ENCODE measurements at regions not wholly inside any gene's neighbourhood (a gene's known extent, or its start where the extent isn't known, plus 50 kb on each side); places are given as distances from the start of the nearest gene placed in this dataset.

GRCh38 chr14:104431351-104431928 lies 148.1 kb upstream of the C14orf180 start:
- no peaks in the 10 kb centered on the region for H3K4me1 ChIP-seq (ENCODE audit: control insufficient read depth, insufficient read depth, low read length)
- no peak overlapping the region for H3K9ac ChIP-seq (ENCODE audit: low read length)
- no peak overlapping the region for H3K4me3 ChIP-seq (ENCODE audit: low read length)
- H3K36me3 ChIP-seq (ENCODE audit: control insufficient read depth, insufficient read depth, low read length): no peaks in the 10 kb centered on the region
- H3K27ac ChIP-seq (ENCODE audit: low read depth, low read length): no peak overlapping the region
- no peaks in the 10 kb centered on the region for H3K27me3 ChIP-seq (ENCODE audit: control insufficient read depth, insufficient read depth, low read length)

- no peaks in the 10 kb centered on the region for H3K4me1 ChIP-seq (ENCODE audit: control insufficient read depth, insufficient read depth, low read length)
- H3K9ac ChIP-seq (ENCODE audit: low read length): no peak overlapping the region
- H3K27ac ChIP-seq (ENCODE audit: low read depth, low read length): no peak overlapping the region
- H3K27me3 ChIP-seq (ENCODE audit: control insufficient read depth, insufficient read depth, low read length): no peaks in the 10 kb centered on the region
- no peak overlapping the region for H3K4me3 ChIP-seq (ENCODE audit: low read length)
- no peaks in the 10 kb centered on the region for H3K36me3 ChIP-seq (ENCODE audit: control insufficient read depth, insufficient read depth, low read length)
Measured at GRCh38 chr14:104431929-104432541, 147.5 kb upstream of the C14orf180 start.

- Histone ChIP-seq H3K4me1 (ENCODE audit: control insufficient read depth, insufficient read depth, low read length) (no peaks in the 10 kb centered on the region), H3K9ac (ENCODE audit: low read length) (no peak overlapping the region), H3K4me3 (ENCODE audit: low read length) (no peak overlapping the region), H3K36me3 (ENCODE audit: control insufficient read depth, insufficient read depth, low read length) (no peaks in the 10 kb centered on the region), H3K27me3 (ENCODE audit: control insufficient read depth, insufficient read depth, low read length) (no peaks in the 10 kb centered on the region), H3K27ac (ENCODE audit: low read depth, low read length) (no peak overlapping the region)
Measured at GRCh38 chr14:104432611-104433231, 146.8 kb upstream of the C14orf180 start.

DNA sequence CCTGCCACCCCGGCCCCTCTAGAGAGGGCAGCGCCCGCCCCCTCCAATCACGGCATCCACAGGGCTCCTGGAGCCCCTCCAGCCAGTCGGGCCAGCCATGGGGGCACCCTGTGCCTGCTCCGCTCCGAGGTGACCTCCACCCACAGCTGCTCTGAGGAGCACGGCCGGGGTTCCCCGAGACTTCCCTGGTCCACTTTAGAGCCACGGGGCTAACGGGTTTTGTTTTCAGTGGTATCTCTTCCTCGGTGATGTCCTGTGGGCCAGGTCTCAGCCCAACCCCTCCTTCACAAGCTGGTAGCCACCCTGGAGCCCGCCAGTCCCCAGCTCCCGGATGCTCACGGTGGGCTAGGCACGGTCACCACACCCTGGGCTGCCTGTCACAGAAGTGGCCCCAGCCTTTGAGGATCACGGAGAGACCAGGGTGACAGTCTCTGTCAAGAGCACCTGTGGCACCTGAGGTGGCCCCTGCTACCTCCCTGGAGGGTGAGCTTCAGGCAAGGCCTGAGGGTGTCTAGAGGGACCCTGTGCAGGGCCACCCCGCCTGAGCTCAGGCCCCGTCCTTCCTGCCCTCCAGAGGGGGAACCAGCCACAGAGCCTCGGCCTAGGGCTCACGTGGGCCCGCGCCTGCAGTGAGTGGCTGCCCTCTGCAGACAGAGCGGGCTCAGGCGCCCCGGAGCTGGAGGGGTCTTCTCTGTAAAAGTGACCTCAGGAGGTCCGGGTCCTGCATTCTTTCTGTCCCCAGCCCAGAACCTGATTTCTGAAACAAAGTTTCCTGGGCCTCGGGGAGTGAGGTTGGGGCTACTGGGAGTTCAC lies 146.0 kb upstream of the C14orf180 start:
- H3K36me3 ChIP-seq (ENCODE audit: control insufficient read depth, insufficient read depth, low read length): no peaks in the 10 kb centered on the region
- no peak overlapping the region for H3K27ac ChIP-seq (ENCODE audit: low read depth, low read length)
- H3K4me1 ChIP-seq (ENCODE audit: control insufficient read depth, insufficient read depth, low read length): no peaks in the 10 kb centered on the region
- H3K27me3 ChIP-seq (ENCODE audit: control insufficient read depth, insufficient read depth, low read length): no peaks in the 10 kb centered on the region
- H3K4me3 ChIP-seq (ENCODE audit: low read length): no peak overlapping the region
- no peak overlapping the region for H3K9ac ChIP-seq (ENCODE audit: low read length)

DNA sequence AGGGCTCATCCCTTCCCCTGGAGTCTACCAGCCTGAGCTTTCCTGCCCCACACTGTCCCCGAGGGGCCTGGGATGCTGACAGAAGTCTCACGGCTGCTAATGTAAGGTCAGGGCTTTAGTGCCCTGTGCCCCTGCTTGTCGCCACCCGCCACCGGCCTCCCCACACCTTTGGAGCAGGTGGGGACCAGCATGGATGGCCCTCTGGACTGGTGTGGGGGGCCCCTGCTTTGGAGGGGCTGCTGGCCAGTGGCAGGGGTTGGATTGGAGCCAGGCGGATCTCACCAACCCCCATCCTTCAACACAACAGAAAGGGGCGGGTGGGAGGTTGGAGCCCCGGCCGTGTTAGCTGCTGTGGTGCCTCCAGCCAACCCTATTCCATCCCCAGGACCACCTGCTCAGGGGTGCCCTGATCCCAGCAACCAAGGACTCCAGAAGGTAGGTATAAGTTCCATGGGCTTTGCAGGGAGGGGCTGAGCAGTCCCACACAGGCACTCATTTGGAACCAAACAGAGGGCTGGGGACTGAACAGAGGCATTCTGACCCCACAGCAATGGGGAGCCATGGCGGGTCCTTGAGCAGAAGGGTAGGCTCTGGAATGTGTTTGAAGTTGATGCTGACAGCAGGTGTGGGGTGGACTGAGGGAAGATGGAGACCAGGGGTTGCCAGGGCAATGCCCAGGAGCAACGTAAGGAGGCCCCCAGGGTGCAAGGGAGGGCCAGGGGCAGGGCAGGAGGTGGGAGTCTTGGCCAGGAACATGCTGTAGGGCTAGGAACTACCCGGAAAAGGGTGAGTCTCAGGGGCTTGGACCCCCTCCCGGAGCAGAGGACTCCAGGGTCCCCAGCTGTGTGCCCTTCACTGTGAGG lies 145.1 kb upstream of the C14orf180 start:
- no peaks in the 10 kb centered on the region for H3K4me1 ChIP-seq (ENCODE audit: control insufficient read depth, insufficient read depth, low read length)
- H3K9ac ChIP-seq (ENCODE audit: low read length): no peak overlapping the region
- H3K27me3 ChIP-seq (ENCODE audit: control insufficient read depth, insufficient read depth, low read length): no peaks in the 10 kb centered on the region
- H3K36me3 ChIP-seq (ENCODE audit: control insufficient read depth, insufficient read depth, low read length): no peaks in the 10 kb centered on the region
- H3K27ac ChIP-seq (ENCODE audit: low read depth, low read length): no peak overlapping the region
- no peak overlapping the region for H3K4me3 ChIP-seq (ENCODE audit: low read length)

DNA sequence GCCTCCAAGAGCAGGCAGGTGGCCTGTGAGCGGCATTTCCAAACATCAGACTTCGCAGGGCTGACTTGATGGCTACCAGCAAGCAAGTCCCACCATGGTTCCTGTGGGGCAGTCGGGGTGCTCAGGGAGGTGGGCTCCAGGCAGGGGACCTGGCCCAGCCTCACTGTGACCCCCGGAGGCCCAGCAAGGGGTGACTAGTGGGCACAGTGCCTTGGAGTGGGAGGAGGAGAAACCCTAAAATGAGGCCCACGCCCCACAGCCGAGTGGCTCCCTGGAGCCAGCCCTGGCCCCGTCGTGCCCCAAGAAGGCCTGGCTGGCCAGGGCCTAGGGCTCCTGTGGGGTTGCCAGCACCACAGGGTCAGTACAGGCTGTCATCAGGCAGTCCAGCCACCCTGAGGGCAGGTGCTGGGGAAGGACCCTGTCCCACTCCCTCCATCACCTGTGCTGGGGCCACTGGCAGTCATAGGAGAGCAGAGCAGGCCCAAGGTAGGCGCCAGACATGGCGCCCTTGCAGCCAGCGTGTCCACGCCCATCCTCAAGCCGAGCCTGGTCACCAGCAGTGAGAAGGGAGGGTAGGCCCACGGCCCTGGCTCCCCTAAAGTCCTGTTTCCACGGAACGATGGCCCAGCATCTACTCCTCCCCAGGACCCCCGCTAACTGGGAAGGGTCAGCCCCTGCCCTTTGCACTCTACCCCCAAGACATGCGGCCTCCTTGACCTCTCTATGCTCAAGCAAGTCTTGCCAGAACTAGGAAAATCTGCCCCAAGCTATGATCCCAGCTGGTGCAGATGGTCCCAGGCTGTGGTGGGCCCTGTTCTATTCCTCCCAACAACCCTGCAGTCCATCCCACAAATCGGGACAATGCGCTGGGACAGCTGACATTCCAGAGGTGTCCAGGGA lies 144.2 kb upstream of the C14orf180 start:
- no peaks in the 10 kb centered on the region for H3K4me1 ChIP-seq (ENCODE audit: control insufficient read depth, insufficient read depth, low read length)

GRCh38 chr14:104436047-104436591 lies 143.4 kb upstream of the C14orf180 start:
- Histone ChIP-seq H3K36me3 (ENCODE audit: control insufficient read depth, insufficient read depth, low read length) (no peaks in the 10 kb centered on the region), H3K9ac (ENCODE audit: low read length) (no peak overlapping the region), H3K4me3 (ENCODE audit: low read length) (peak overlapping the region; percentile 38)

More for the DNA sequence above, 144.2 kb upstream of the C14orf180 start:
- Histone ChIP-seq H3K27ac (ENCODE audit: low read depth, low read length) (no peak overlapping the region), H3K9ac (ENCODE audit: low read length) (no peak overlapping the region), H3K4me3 (ENCODE audit: low read length) (no peak overlapping the region), H3K27me3 (ENCODE audit: control insufficient read depth, insufficient read depth, low read length) (no peaks in the 10 kb centered on the region), H3K36me3 (ENCODE audit: control insufficient read depth, insufficient read depth, low read length) (no peaks in the 10 kb centered on the region)

GRCh38 chr14:104436741-104437701 lies 142.5 kb upstream of the C14orf180 start:
- Histone ChIP-seq H3K27me3 (ENCODE audit: control insufficient read depth, insufficient read depth, low read length) (no peaks in the 10 kb centered on the region), H3K4me1 (ENCODE audit: control insufficient read depth, insufficient read depth, low read length) (no peaks in the 10 kb centered on the region), H3K27ac (ENCODE audit: low read depth, low read length) (no peak overlapping the region), H3K9ac (ENCODE audit: low read length) (no peak overlapping the region), H3K4me3 (ENCODE audit: low read length) (peak overlapping the region; percentile 38), H3K36me3 (ENCODE audit: control insufficient read depth, insufficient read depth, low read length) (no peaks in the 10 kb centered on the region)

More at GRCh38 chr14:104436047-104436591, 143.4 kb upstream of the C14orf180 start:
- Histone ChIP-seq H3K27me3 (ENCODE audit: control insufficient read depth, insufficient read depth, low read length) (no peaks in the 10 kb centered on the region), H3K4me1 (ENCODE audit: control insufficient read depth, insufficient read depth, low read length) (no peaks in the 10 kb centered on the region), H3K27ac (ENCODE audit: low read depth, low read length) (no peak overlapping the region)

DNA sequence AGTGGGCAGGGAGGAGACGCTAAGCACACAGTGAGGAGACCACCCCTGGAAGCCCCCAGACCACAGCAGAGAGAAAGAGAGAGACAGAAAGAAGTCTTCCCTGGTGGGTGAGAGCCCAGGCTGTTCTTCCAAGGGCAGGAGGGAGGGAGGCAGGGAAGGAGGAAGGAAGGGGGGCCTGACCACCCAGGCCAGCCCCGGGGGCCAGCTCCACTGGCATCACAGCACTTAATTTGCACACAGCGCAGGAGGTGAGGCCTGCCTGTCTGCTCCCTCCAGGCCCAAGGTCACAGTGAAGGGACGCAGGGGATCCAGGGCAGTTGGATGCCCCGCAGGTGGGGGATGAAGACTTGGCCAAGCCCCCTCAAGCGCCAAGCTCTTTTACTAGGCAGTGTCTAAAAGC lies 141.9 kb upstream of the C14orf180 start:
- H3K27ac ChIP-seq (ENCODE audit: low read depth, low read length): no peak overlapping the region
- no peaks in the 10 kb centered on the region for H3K27me3 ChIP-seq (ENCODE audit: control insufficient read depth, insufficient read depth, low read length)
- no peaks in the 10 kb centered on the region for H3K36me3 ChIP-seq (ENCODE audit: control insufficient read depth, insufficient read depth, low read length)
- no peaks in the 10 kb centered on the region for H3K4me1 ChIP-seq (ENCODE audit: control insufficient read depth, insufficient read depth, low read length)
- H3K4me3 ChIP-seq (ENCODE audit: low read length): no peak overlapping the region
- H3K9ac ChIP-seq (ENCODE audit: low read length): no peak overlapping the region

DNA sequence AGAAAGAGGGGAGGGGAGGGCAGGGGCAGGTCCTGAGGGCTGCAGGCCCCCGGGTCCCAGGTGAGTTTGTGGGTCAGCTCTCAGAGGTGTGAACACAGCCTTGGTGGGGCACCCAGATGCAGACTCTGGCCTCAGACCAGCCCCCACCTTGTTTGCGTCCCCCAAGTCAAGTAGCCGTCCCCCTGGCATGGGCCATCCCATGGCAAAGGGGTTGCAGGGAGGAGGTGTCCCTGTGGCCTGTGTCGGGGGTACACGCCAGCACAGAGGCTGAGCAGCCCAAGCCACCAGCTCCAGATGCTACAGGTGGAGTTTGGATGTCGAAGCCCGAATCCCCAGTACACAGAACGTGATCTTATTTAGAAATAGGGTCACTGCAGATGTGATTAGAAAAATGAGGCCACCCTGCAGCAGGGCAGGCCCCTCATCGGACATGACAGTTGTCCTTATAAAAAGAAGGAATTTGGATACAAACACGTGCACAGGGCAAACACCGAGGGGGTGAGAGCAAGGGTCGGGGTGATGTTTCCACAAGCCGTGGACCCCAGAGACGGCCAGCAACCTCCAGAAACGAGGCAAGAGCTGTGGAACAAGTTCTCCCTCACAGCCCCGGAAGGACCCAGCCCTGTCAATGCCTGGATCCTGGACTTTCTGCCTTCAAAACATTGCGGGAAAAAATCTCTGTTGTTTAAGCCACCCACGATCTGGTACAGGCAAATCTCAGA lies 141.2 kb upstream of the C14orf180 start:
- H3K4me1 ChIP-seq (ENCODE audit: control insufficient read depth, insufficient read depth, low read length): no peaks in the 10 kb centered on the region
- H3K9ac ChIP-seq (ENCODE audit: low read length): no peak overlapping the region
- H3K27ac ChIP-seq (ENCODE audit: low read depth, low read length): no peak overlapping the region
- H3K36me3 ChIP-seq (ENCODE audit: control insufficient read depth, insufficient read depth, low read length): no peaks in the 10 kb centered on the region
- H3K27me3 ChIP-seq (ENCODE audit: control insufficient read depth, insufficient read depth, low read length): no peaks in the 10 kb centered on the region
- H3K4me3 ChIP-seq (ENCODE audit: low read length): no peak overlapping the region

Measured in rectal smooth muscle tissue (tissue), 1 donor.